ENCODE measurements at regions not wholly inside any gene's neighbourhood (a gene's known extent, or its start where the extent isn't known, plus 50 kb on each side); places are given as distances from the start of the nearest gene placed in this dataset.
A peak's percentile ranks its signal among the peaks of the same experiment; 100 is the strongest.

DNA sequence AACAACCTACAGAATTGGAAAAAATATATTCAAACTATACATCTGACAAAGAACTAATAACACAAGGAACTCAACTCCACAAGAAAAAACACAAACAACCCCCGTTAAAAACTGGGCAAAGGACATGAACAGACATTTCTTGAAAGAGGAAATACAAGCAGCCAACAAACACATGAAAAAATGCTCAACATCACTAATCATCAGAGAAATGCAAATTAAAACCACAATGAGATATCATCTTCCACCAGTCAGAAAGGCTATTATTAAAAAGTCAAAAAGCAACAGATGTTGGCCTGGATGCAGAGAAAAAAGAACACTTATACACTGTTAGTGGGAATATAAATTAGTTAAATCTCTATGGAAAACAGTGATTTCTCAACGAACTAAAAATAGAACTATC is 82.6 kb upstream of the CCDC91 start:
- DNase-seq (ENCODE audit: low spot score), result no peak

DNA sequence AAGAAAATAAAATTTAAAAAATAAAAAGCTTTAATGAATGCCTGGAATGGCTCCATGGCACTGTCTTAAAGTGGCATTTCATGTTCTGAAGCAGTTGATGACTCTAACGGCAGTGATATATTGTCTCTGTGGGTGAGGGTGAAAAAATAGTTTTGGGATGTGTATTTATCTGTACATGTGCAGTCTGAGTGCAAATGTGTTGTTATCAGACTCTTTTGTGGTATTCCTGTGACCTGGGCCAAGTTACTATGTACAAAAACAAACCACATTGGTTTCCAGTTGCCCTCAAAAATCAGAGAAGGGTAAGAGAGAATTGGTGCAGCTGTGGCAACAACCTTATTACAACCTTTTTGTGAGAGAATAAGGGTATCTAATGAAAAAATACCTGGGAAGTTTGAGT is 81.7 kb upstream of the CCDC91 start:
- DNase-seq (ENCODE audit: low spot score), result no peak

DNA sequence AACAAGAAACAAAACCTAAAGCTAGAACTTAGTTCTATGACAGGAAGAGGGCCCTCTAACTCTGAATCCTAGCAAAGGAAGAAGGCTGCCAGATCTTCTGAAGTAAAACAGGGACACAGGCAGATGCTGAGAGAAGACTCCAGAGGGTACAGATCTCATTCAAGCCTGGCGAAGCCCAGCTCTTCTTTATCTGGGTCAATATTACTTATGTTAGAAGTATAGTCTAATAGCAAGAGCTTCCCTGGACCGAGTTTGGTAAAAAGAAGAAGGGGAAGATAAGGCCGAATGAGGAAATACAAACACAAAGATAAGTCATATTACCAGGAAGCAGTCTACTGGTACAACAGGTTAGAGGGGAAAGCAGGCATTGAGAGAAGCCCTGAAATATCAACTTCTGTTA is 79.9 kb upstream of the CCDC91 start:
- DNase-seq (ENCODE audit: low spot score), result peak; percentile 73

DNA sequence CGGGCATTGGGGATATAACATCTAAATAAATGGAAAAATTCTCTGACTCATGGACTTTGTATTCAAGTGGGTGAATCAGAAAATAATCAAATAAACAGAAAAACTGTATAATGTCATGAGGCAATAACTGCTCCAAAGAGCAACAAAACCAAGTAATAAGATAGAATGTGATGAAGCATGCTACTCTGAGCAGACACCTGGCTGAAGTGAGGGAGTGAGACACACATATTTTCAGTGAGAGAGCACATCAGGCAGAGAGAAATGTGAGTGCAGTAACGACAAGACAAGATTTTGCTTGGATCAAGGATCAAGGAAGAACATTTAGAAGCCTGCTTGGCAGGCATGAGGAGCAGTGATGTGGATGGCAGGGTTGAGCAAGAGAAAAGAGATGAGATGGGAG is 75.8 kb upstream of the CCDC91 start:
- DNase-seq (ENCODE audit: low spot score), result no peak

DNA sequence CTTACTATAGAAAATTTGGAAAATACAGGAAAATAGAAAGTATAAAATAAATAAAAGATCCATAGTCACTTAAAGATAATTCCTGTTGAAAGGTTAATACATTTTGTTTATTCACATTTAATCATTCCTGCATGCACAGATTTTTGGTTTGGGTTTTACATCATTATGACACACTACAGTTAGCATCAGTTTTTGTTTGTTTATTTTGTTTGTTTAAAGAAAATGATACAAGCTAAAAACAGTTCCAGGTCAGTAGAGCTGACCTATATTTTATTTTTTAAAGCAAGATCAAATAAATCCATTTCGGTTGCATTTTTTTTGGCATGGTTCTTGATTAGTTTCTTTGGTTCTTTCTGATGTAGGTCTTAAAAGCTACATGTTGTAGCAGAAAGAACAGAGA is 68.8 kb upstream of the CCDC91 start:
- no peak for DNase-seq (ENCODE audit: low spot score)

DNA sequence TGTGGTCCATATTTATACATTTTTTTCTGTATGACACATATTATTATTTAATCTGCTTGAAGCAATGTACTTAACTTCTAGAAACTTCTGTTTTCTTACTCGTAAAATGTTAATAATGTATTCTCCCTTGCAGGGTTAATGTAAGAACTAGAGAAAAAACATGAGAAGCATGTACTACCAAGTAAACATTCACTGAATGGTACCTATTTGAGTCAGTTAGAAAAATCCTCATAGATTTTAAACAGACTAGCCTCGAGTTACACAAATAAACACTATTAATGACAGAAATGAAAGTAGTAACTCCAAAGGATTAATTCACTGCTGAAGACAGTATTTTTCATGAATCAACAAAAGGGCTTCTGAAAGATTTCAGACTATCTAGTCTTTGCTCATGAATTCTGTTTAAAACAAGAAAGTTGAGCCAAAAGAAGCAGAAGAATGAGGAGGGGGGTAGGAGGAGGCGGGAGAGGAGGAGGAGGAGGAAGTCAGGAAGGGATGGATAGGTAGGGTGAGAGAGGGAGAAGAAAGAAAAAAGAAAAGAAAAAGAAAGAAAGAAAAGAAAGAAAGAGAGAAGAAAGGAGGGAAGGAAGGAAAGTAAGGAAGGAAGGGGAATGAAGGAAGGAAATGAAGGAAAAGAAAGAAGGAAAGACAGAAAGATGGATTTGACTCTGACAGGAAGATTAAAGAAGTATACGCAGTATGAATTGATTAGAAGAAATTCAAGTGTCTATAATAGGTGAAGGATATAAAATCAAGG is 68.2 kb upstream of the CCDC91 start:
- no peak for DNase-seq (ENCODE audit: low spot score)

DNA sequence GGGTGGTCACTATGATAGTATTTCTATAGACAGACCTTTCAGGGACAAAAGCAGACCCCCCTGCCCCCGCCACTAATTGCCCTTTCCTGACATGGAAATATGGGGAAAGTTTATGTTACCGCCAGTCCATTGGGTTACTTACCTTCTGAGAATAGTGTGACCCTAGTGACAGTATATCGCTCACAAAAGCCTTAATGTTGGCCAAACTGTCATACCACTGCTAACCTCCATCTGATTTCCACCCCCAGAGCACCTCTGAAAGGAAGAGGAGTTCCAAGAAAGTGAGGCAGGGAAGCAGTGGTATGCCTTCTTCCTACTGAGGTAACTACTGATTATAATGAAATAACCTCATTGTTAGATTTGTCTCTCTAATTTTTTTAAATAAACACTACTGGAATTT is 67.5 kb upstream of the CCDC91 start:
- DNase-seq (ENCODE audit: low spot score), result no peak

DNA sequence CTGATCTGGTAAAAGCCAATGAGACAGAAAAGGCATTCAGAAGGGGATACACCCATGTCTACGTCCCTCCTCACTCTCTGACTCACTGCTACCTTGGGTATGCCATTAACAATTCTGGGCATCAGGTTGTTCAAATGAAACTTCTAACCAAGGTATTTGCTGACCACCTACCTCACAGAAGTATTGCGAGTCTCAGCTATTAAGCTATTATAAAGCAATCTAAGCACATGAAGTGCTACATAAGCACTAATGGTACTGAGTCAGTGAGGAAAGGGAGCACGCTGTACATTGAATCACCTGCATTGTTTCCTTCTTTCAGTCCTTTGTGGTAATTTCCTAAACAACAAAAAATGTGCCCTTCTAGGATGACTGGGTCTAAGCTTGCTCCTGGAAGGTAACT is 62.8 kb upstream of the CCDC91 start:
- DNase-seq (ENCODE audit: low spot score), result no peak

DNA sequence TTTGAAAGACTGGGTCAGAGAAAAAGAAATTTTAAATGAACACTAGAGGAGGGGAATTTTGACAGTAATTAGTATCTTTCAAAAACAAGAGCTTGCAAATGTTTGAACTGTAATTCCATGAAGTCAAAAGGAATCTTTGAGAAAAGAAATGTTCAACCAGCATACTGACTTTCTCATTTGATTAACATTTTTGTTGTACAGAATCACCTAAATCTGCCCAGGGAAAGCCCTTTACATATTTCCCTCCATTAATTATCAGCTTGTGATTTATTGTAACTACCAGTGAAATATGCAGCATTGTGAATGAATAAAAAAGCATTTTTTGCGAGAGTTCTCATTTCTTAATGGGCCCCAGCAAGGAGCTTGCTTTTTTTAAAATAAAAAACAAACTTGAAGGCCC is 61.2 kb upstream of the CCDC91 start:
- DNase-seq (ENCODE audit: low spot score), result no peak

DNA sequence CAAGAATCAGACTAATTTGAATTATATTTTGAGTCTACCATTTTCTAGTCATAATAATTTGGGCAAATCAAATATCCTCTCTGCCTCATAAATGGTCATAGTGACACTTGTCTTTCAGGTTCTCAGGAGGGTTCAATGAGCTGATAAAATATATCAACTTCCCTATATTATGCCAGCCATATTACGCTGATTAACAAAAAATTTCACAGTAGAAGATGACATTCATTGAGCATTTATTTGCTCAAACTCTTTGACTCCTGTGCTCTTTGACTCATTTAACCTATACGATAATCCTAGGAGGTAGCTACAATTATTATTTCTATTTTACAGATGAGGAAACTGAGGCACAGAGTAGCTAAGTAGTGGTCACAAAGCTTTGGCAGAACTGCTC is 60.0 kb upstream of the CCDC91 start:
- no peak for DNase-seq (ENCODE audit: low spot score)

DNA sequence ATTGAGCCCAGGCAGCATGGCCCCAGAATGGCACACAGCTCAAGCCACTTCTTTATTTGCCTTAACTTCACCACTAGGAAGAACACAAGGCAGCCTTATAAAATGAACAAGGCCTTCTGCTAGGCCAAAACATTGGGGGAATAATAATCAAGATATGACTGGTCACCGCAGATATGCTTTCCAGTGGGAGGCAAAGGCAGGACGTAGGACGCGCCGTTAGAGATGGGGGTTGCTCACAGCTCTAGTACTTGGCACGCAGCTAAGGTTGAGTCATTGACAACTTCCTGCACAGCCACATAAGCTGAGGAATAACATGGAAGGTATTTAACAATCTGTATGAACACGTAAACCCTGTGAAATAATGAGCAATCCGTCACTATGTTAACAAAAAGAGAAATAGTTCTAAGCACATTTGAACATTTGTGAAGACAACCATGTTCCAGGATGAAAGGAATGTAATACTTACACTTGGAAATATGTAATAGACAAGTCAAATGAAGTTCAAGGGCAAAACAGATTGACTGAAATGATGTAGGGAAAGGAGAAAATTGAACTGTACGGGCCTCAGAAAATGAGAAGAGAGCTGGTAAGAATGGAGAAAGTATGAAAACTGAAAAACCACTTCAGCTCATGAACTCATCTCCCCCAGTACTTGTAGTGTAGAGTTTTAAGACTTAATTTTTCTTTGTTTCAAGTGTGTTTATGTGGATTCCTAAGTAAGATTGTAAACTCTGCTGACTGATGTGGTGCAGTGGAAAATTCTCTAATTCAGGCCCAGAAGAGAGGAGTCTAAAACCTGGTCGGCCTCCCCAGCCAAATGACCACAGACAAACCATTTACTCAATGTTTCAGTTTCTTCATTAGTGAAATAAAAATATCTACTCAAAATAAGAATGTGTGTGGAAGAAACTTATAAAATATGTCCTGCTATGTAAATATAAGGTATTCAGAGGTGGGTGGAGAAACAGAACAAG is 59.3 kb upstream of the CCDC91 start:
- DNase-seq (ENCODE audit: low spot score), result peak; percentile 84

DNA sequence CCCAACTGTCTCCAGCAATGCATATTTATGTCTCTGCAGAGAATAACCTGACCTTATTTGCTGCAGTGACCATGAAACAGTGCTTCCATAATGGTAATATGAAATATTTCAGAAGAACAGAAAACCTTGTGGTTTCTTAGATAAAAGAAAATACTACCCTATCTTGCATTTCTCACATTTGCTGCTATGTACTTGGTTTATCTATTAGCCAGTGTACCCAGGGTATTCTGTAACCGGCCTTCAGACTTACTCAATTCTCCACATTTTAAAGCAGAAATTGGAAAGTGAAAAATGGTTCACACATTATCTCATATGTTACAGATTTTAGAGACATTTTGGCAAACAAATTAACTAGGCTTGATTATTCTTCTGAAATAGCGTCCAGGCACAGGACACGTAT is 57.9 kb upstream of the CCDC91 start:
- no peak for DNase-seq (ENCODE audit: low spot score)

DNA sequence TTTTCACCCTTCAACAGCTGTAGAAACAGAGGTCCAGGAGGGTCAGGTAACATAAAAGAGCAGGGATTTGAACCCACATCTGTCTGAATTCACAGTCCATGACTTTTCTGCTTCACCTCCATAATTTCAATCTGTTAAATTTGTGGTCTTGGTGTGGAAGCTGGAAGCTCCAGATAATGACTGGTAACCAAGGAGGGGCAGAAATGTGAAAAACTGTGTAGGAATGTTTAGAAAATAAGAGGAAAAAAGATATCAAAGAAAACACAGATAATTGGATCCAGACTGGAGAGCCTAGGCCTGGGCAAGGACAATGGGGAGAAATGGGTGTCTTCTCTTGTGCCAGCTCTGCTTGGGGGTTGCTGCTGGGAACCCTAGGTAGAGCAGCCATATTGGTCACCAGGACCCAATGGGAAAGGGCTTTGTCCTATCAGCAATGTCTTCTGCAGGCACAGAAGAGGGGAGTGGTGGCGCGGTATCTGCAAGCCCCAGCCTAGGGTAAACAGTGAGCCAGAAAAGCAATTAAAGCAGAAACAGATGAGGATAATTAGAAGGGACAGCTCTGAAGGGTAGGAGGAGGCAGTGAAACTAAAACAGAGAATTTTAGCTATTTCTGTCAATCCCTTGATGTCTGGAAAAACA is 54.3 kb upstream of the CCDC91 start:
- no peak for DNase-seq (ENCODE audit: low spot score)

DNA sequence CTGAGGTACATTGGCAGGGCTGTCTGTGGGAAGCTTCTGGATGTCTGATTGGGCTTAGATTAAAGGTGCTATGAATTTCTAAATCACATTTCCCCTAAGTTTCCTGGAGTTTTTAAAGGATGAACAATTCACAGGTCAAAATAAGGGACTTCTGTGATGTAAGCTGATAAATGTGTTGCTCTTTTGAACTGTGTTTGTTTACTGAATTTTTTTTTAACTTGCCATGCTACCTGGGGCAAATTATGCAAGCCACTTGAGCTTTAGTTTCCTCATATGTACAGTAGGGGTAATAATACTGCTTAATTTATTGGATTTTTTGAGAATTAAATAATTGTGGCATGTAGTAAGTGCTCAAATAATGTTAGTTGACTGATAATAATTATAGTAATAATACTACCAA is 52.8 kb upstream of the CCDC91 start:
- DNase-seq (ENCODE audit: low spot score), result no peak

DNA sequence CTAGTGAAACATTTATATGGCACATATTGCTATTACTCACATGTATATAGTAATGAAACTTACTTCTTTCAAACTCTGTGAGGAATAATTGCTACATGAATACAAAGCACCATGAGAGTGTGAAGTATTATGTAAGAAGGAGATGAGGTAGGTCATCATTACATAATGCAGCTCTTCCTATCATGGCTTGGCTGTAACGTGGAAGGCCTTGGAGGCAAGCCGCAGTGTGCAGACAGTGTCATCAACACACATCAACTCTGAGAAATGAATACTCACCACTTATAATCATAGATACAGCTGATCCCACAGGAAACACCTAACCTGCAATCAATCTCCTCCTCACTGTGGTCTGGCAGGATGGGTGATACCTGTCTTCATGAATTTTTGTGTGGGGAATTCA is 49.9 kb upstream of the CCDC91 start:
- no peak for DNase-seq (ENCODE audit: low spot score)
